ENCODE measurements at regions not wholly inside any gene's neighbourhood (a gene's known extent, or its start where the extent isn't known, plus 50 kb on each side); places are given as distances from the start of the nearest gene placed in this dataset.

DNA sequence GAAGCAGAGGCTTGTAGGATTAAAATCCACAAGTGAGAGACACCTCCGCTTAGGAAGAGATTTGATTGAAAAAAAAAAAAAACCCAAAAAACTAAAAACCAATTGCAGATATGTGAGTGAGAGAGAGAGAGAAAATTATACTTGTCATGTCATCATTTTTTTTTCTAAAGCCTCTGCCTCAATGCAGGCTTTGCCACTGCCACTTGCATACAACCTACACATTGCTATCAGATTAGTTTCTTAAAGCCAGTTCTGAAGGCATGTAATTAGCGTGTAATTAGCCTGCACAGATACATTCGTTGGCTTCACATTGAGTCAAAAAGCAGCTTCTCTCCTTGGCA, 86.1 kb upstream of the MTPN start:
- H3K4me1 ChIP-seq (ENCODE audit: control insufficient read depth, extremely low read depth, insufficient read depth, low read length): no peaks in the 10 kb centered on the region
- dilution Hi-C loops (cut with MboI; ENCODE audit: extremely low pct_ligation_motif_present, low sequenced_read_pairs) (no loop called here), intact Hi-C loops (cut with micrococcal nuclease) (no loop called here)
- no peak for FAIRE-seq
- no peaks in the 10 kb centered on the region for H4K20me1 ChIP-seq (replicated peaks; ENCODE audit: control insufficient read depth, extremely low read depth, insufficient read depth, low read length)
- no peaks in the 10 kb centered on the region for H3K79me2 ChIP-seq (ENCODE audit: control insufficient read depth, insufficient read depth, low read length)
- no peak overlapping the region for H3K27ac ChIP-seq (ENCODE audit: insufficient read depth, low read depth, low read length)
- no peaks in the 10 kb centered on the region for H3K36me3 ChIP-seq (ENCODE audit: control insufficient read depth in 2 of 2, extremely low read depth in 1 of 2, insufficient read depth in 2 of 2, low read length in 2 of 2)
- H3K4me3 ChIP-seq (replicated peaks in 1 of 3; ENCODE audit: insufficient read depth in 1 of 3, low read depth in 1 of 3, low read length in 3 of 3): no peak overlapping the region
- no peak for TF ChIP-seq JUN (IDR thresholded peaks at IDR 0.05; ENCODE audit: borderline replicate concordance, insufficient read depth, insufficient read length, low read depth)
- BruUV-seq (replicated peaks): no TSS peak
- no peak overlapping the region for H2AFZ ChIP-seq (ENCODE audit: low read depth, low read length)
- no peak for DNase-seq (ENCODE audit: low read depth, low spot score)
- no peak overlapping the region for H3K4me2 ChIP-seq (ENCODE audit: insufficient read depth, low read length)
- CTCF ChIA-PET: no interaction called here
- POLR2A ChIA-PET: no interaction called here
- no peak overlapping the region for H3K9ac ChIP-seq (replicated peaks; ENCODE audit: extremely low read depth, insufficient read depth, low read length)
- H3K27me3 ChIP-seq (ENCODE audit: control insufficient read depth in 2 of 2, insufficient read depth in 2 of 2, low read length in 2 of 2): peaks cover 0 to 2% of the 10 kb centered on the region in 2 experiments
- no peaks in the 10 kb centered on the region for H3K9me1 ChIP-seq (replicated peaks; ENCODE audit: control insufficient read depth, extremely low read depth, insufficient read depth, low read length)
- H3K9me3 ChIP-seq (replicated peaks; ENCODE audit: control insufficient read depth, insufficient read depth, low read length): no peaks in the 10 kb centered on the region

GRCh38 chr7:136062625-136063325, 85.6 kb upstream of the MTPN start:
- no peak for DNase-seq (ENCODE audit: low read depth, low spot score)
- no peak overlapping the region for H3K9ac ChIP-seq (replicated peaks; ENCODE audit: extremely low read depth, insufficient read depth, low read length)
- ChIA-PET CTCF (interaction anchor here (1.0 kb wide), 1 partner anchor 13 kb away, joined by 3 read pairs; no protein-coding TSS in a partner anchor), POLR2A (no interaction called here)
- H3K4me1 ChIP-seq (ENCODE audit: control insufficient read depth, extremely low read depth, insufficient read depth, low read length): no peaks in the 10 kb centered on the region
- no peaks in the 10 kb centered on the region for H3K79me2 ChIP-seq (ENCODE audit: control insufficient read depth, insufficient read depth, low read length)
- no peak for FAIRE-seq
- peaks cover 0 to 2% of the 10 kb centered on the region in 2 experiments for H3K27me3 ChIP-seq (ENCODE audit: control insufficient read depth in 2 of 2, insufficient read depth in 2 of 2, low read length in 2 of 2)
- no peaks in the 10 kb centered on the region for H3K9me3 ChIP-seq (replicated peaks; ENCODE audit: control insufficient read depth, insufficient read depth, low read length)
- no peaks in the 10 kb centered on the region for H3K36me3 ChIP-seq (ENCODE audit: control insufficient read depth in 2 of 2, extremely low read depth in 1 of 2, insufficient read depth in 2 of 2, low read length in 2 of 2)
- no TSS peak for BruUV-seq (replicated peaks)
- intact Hi-C loops (cut with micrococcal nuclease): no loop called here
- H3K4me2 ChIP-seq (ENCODE audit: insufficient read depth, low read length): no peak overlapping the region
- TF ChIP-seq, protein P1, sequence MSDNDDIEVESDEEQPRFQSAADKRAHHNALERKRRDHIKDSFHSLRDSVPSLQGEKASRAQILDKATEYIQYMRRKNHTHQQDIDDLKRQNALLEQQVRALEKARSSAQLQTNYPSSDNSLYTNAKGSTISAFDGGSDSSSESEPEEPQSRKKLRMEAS (IDR thresholded peaks at IDR 0.05; ENCODE audit: insufficient read depth, insufficient read length): no peak
- TF ChIP-seq CTCF (IDR thresholded peaks at IDR 0.05; ENCODE audit: extremely low read depth in 1 of 2, insufficient read depth in 1 of 2, low read depth in 1 of 2, low read length in 2 of 2) (no peak), POLR2AphosphoS5 (IDR thresholded peaks at IDR 0.05; ENCODE audit: insufficient read depth, low read depth, low read length) (no peak)
- no peaks in the 10 kb centered on the region for H3K9me1 ChIP-seq (replicated peaks; ENCODE audit: control insufficient read depth, extremely low read depth, insufficient read depth, low read length)
- no peak overlapping the region for H2AFZ ChIP-seq (ENCODE audit: low read depth, low read length)
- dilution Hi-C loops (cut with MboI; ENCODE audit: extremely low pct_ligation_motif_present, low sequenced_read_pairs): no loop called here
- no peak overlapping the region for H3K4me3 ChIP-seq (replicated peaks in 1 of 3; ENCODE audit: insufficient read depth in 1 of 3, low read depth in 1 of 3, low read length in 3 of 3)
- no peak overlapping the region for H3K27ac ChIP-seq (ENCODE audit: insufficient read depth, low read depth, low read length)
- no peaks in the 10 kb centered on the region for H4K20me1 ChIP-seq (replicated peaks; ENCODE audit: control insufficient read depth, extremely low read depth, insufficient read depth, low read length)

Measured in endothelial cell of umbilical vein (primary cell).